ENCODE measurements at regions not wholly inside any gene's neighbourhood (a gene's known extent, or its start where the extent isn't known, plus 50 kb on each side); places are given as distances from the start of the nearest gene placed in this dataset.

- no peak for TF ChIP-seq CTCF (IDR thresholded peaks at IDR 0.05; ENCODE audit: low read depth, low read length, missing control alignments)
- H3K4me3 ChIP-seq (replicated peaks; ENCODE audit: low read depth, low read length), result no peak overlapping the region
- DNase-seq (ENCODE audit: extremely low read depth, low read depth), result no peak
These were observed 142.3 kb upstream of the ARGLU1 start for GRCh38 chr13:106710266-106710665.

- TF ChIP-seq CTCF (IDR thresholded peaks at IDR 0.05; ENCODE audit: low read depth, low read length, missing control alignments), result no peak
These were observed 141.6 kb upstream of the ARGLU1 start for GRCh38 chr13:106709522-106709921.

GRCh38 chr13:106702505-106702904 lies 134.6 kb upstream of the ARGLU1 start:
- no peak for TF ChIP-seq CTCF (IDR thresholded peaks at IDR 0.05; ENCODE audit: low read depth, low read length, missing control alignments)
- H3K4me3 ChIP-seq (replicated peaks; ENCODE audit: low read depth, low read length), result no peak overlapping the region

More at GRCh38 chr13:106709522-106709921, 141.6 kb upstream of the ARGLU1 start:
- no peak for DNase-seq (ENCODE audit: extremely low read depth, low read depth)
- no peak overlapping the region for H3K4me3 ChIP-seq (replicated peaks; ENCODE audit: low read depth, low read length)

GRCh38 chr13:106701771-106702341 lies 133.9 kb upstream of the ARGLU1 start:
- TF ChIP-seq CTCF (IDR thresholded peaks at IDR 0.05; ENCODE audit: low read depth, low read length, missing control alignments), result no peak
- H3K4me3 ChIP-seq (replicated peaks; ENCODE audit: low read depth, low read length), result no peak overlapping the region
- DNase-seq (ENCODE audit: extremely low read depth, low read depth), result no peak

More at GRCh38 chr13:106702505-106702904, 134.6 kb upstream of the ARGLU1 start:
- no peak for DNase-seq (ENCODE audit: extremely low read depth, low read depth)

GRCh38 chr13:106700439-106700838 lies 132.5 kb upstream of the ARGLU1 start:
- DNase-seq (ENCODE audit: extremely low read depth, low read depth), result no peak
- H3K4me3 ChIP-seq (replicated peaks; ENCODE audit: low read depth, low read length), result no peak overlapping the region
- TF ChIP-seq CTCF (IDR thresholded peaks at IDR 0.05; ENCODE audit: low read depth, low read length, missing control alignments), result no peak

GRCh38 chr13:106700007-106700406 lies 132.1 kb upstream of the ARGLU1 start:
- DNase-seq (ENCODE audit: extremely low read depth, low read depth), result no peak
- H3K4me3 ChIP-seq (replicated peaks; ENCODE audit: low read depth, low read length), result no peak overlapping the region
- TF ChIP-seq CTCF (IDR thresholded peaks at IDR 0.05; ENCODE audit: low read depth, low read length, missing control alignments), result no peak

- DNase-seq (ENCODE audit: extremely low read depth, low read depth), result no peak
- no peak for TF ChIP-seq CTCF (IDR thresholded peaks at IDR 0.05; ENCODE audit: low read depth, low read length, missing control alignments)
- H3K4me3 ChIP-seq (replicated peaks; ENCODE audit: low read depth, low read length), result no peak overlapping the region
These were observed 131.4 kb upstream of the ARGLU1 start for GRCh38 chr13:106699311-106699710.
